Kidney (tissue), 13 donors: ENCODE measurements at regions not wholly inside any gene's neighbourhood (a gene's known extent, or its start where the extent isn't known, plus 50 kb on each side); places are given as distances from the start of the nearest gene placed in this dataset.

ENCODE experiments used
- DNase-seq, 5 donors: peaks; one replicate each; pipeline ENCODE4 v3.0.0-alpha.2; 2013 to 2020
- FAIRE-seq: peaks from 2 replicates; lab custom pipeline; 2012; peaks lifted over from hg19 to GRCh38; lab: Jason Lieb, UNC
- H3K27ac ChIP-seq, 2 donors: one replicate each; pipeline ENCODE4 v1.7.0; 2013; ENCODE audit warnings: low read depth in 2 of 2, low read length in 2 of 2, inconsistent platforms in 1 of 2
- H3K27me3 ChIP-seq: one replicate; pipeline ENCODE4 v1.7.1; 2013; ENCODE audit warnings: low read length, inconsistent platforms; ENCODE audit not compliant: control insufficient read depth, insufficient read depth
- H3K36me3 ChIP-seq, 3 donors: one replicate each; pipeline versions ENCODE4 v1.7.0 to v1.7.1; 2013; ENCODE audit warnings: low read length in 3 of 3, control low read depth in 1 of 3, inconsistent platforms in 1 of 3; ENCODE audit not compliant: insufficient read depth in 3 of 3, control insufficient read depth in 2 of 3
- H3K4me1 ChIP-seq, 3 donors: one replicate each; pipeline versions ENCODE4 v1.7.0 to v1.7.1; 2013; ENCODE audit warnings: low read length in 3 of 3, inconsistent platforms in 1 of 3, low read depth in 1 of 3; ENCODE audit not compliant: control insufficient read depth in 2 of 3, insufficient read depth in 2 of 3
- H3K4me3 ChIP-seq, 3 donors: one replicate each; pipeline versions ENCODE4 v1.7.0 to v1.8.1; 2013; ENCODE audit warnings: low read length in 3 of 3, control low read depth in 1 of 3, inconsistent platforms in 1 of 3
- H3K9ac ChIP-seq, 3 donors: one replicate each; pipeline versions ENCODE4 v1.7.0 to v1.7.1; 2013; ENCODE audit warnings: low read length in 3 of 3, control low read depth in 1 of 3, inconsistent platforms in 1 of 3
- H3K9me3 ChIP-seq, 3 donors: one replicate each; pipeline versions ENCODE4 v1.7.0 to v1.7.1; 2013; ENCODE audit warnings: low read length in 3 of 3, control low read depth in 1 of 3, inconsistent platforms in 1 of 3; ENCODE audit not compliant: control insufficient read depth in 2 of 3, insufficient read depth in 1 of 3
- intact Hi-C: fragments of 100-400 bp; cut with DNase I; formaldehyde crosslinking; loops from one replicate; pipeline ENCODE4 v1.11.1; 2022
- TF ChIP-seq, protein P1 (sequence below): IDR thresholded peaks from 3 replicates; pipeline ENCODE4 v1.5.1; 2012; ENCODE audit warnings: mild to moderate bottlenecking, moderate library complexity, borderline replicate concordance; ENCODE audit not compliant: insufficient read depth; ENCODE audit errors: extremely low read depth
- donor health status: control.
- donor health status: control.
- donor health status: control.
- donor health status: control.
- donor health status: control.
- donor health status: DM: yes; HTN: yes; CAD: no.
- donor health status: Normal renal cell carcinoma (clear cell type).

DNA sequence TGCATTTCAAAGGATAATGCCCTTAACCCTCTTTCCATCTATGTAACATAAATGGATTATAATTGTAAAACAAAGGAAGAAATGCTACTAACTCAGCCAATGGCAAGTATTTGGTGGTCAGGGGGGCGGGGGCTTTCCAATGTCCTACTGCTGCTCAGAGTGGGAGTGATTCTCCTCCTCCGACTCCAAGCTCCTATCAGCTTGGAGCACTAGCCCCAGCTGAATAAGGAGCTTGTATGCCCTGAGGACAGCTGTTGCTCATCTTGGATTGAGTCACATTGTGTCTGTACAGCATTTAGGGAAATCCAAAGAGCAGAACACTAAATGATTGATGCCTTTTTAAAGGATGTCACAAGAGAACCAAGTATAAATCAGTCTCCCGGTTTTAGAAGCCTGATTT lies 105.6 kb upstream of the ZNF521 start:
- intact Hi-C loops, result no loop called here
- Histone ChIP-seq H3K27ac (no peak overlapping the region), H3K9me3 (no peaks in the 10 kb centered on the region), H3K36me3 (no peaks in the 10 kb centered on the region), H3K4me3 (no peak overlapping the region), H3K9ac (no peak overlapping the region), H3K27me3 (no peaks in the 10 kb centered on the region), H3K4me1 (no peaks in the 10 kb centered on the region)
- TF ChIP-seq, protein P1, sequence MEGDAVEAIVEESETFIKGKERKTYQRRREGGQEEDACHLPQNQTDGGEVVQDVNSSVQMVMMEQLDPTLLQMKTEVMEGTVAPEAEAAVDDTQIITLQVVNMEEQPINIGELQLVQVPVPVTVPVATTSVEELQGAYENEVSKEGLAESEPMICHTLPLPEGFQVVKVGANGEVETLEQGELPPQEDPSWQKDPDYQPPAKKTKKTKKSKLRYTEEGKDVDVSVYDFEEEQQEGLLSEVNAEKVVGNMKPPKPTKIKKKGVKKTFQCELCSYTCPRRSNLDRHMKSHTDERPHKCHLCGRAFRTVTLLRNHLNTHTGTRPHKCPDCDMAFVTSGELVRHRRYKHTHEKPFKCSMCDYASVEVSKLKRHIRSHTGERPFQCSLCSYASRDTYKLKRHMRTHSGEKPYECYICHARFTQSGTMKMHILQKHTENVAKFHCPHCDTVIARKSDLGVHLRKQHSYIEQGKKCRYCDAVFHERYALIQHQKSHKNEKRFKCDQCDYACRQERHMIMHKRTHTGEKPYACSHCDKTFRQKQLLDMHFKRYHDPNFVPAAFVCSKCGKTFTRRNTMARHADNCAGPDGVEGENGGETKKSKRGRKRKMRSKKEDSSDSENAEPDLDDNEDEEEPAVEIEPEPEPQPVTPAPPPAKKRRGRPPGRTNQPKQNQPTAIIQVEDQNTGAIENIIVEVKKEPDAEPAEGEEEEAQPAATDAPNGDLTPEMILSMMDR, result no peak
- FAIRE-seq (no peak), DNase-seq (peak in 1 of 5 donors; percentile 39)

DNA sequence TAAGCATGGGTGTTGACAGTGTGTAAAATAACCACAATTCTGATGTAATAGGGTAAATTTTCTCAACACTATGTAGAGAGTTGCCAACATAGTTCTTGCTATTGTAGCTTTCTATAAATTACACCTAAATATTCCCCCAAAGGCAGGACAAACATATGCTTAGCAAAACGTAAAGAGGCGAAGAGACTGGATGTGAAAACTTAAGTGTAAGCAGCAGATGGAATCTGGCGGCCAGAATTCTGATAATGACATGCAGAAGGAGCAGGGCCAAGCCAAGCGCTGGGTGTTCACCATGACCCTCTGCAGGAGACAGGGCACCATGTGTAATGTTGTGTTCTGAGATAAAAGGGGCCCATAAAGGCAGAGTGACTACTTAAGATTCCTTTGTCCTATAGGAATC lies 105.2 kb upstream of the ZNF521 start:
- DNase-seq, result no peak
- TF ChIP-seq, protein P1, result no peak
- H3K27ac ChIP-seq, result no peak overlapping the region
- no peak for FAIRE-seq
- intact Hi-C loops, result no loop called here
- H3K36me3 ChIP-seq, result no peaks in the 10 kb centered on the region
- H3K27me3 ChIP-seq, result no peaks in the 10 kb centered on the region
- H3K4me1 ChIP-seq, result no peaks in the 10 kb centered on the region
- H3K9ac ChIP-seq, result no peak overlapping the region
- H3K4me3 ChIP-seq, result no peak overlapping the region
- no peaks in the 10 kb centered on the region for H3K9me3 ChIP-seq

DNA sequence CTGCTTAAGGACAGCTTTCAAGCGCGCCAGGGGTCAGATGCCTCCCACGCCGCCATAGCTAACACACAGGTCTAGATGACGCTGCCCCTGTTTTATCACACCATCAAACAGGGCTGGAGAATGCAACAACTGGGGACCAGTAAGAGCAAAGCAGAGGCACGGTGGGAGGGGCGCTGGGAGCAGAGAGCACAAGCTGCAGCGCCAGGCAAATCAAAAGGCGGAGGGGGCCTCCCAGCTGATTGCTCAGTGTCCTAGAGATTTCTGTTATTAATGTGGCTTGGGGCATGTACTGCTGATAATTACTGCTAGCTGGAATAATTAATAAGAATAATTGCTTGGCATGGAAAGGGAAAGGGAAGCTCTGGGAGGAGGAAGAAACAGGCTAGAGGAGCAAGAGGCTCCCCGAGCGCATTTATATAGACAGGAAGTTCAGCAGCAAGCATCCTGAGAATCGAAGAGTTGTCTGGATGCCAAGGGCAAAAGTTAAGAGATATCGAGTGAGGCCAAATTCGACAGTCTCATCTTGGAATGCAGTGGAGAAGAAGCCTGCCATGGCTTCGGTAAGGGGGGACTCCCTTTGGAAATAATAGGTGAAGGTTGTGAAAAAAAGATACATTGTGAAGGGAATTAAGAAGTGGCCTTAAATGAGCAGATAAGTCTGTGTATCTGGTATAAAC lies 104.5 kb upstream of the ZNF521 start:
- Histone ChIP-seq H3K27me3 (no peaks in the 10 kb centered on the region), H3K36me3 (no peaks in the 10 kb centered on the region), H3K4me3 (no peak overlapping the region), H3K4me1 (no peaks in the 10 kb centered on the region), H3K9ac (no peak overlapping the region), H3K27ac (no peak overlapping the region), H3K9me3 (no peaks in the 10 kb centered on the region)
- no peak for DNase-seq
- intact Hi-C loops, result no loop called here
- no peak for FAIRE-seq
- TF ChIP-seq, protein P1, result no peak

DNA sequence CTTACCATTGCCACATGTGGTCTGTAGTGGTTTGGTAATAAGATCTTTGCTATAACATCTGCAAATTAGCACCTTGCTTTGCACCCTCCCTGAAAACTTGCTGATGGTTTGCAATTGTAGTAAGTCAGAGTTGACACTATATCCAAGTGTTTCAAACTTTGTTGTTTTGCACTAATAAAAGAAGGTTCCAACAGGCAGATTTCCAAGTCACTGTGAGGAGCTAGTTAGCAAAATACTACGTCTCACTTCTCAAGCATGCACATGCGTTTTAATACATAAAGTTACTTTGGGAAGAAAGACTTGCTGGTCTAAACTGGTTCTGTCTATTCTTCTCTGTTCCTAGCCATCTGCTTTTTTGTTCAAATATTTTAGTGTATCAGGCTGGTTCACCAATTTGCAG lies 103.7 kb upstream of the ZNF521 start:
- Histone ChIP-seq H3K4me1 (no peaks in the 10 kb centered on the region), H3K9ac (no peak overlapping the region), H3K36me3 (no peaks in the 10 kb centered on the region), H3K27me3 (no peaks in the 10 kb centered on the region), H3K4me3 (no peak overlapping the region), H3K27ac (no peak overlapping the region), H3K9me3 (no peaks in the 10 kb centered on the region)
- intact Hi-C loops, result no loop called here
- TF ChIP-seq, protein P1, result no peak
- FAIRE-seq, result no peak
- DNase-seq, result no peak
